Midbrain (tissue), 1 donor: ENCODE measurements at regions not wholly inside any gene's neighbourhood (a gene's known extent, or its start where the extent isn't known, plus 50 kb on each side); places are given as distances from the start of the nearest gene placed in this dataset.
"Not testable (repeated sequence)": the region's sequence is repeated elsewhere in the genome, so short reads cannot be mapped to it uniquely, and the experiment has no call there.

ENCODE experiments used
- DNase-seq: peaks from one replicate; lab custom pipeline; 2025; lab: John Stamatoyannopoulos, UW

- no peak for DNase-seq
Observed at GRCh38 chr21:15431053-15431452, 298.7 kb upstream of the USP25 start.

GRCh38 chr21:15433091-15433490 is 296.7 kb upstream of the USP25 start:
- no peak for DNase-seq

GRCh38 chr21:15434163-15434905 is 295.4 kb upstream of the USP25 start:
- no peak for DNase-seq

GRCh38 chr21:15436031-15436430 is 293.8 kb upstream of the USP25 start:
- no peak for DNase-seq

GRCh38 chr21:15437883-15438282 is 291.9 kb upstream of the USP25 start:
- no peak for DNase-seq

GRCh38 chr21:15439726-15440125 is 290.1 kb upstream of the USP25 start:
- DNase-seq, result no peak

- DNase-seq, result no peak
Observed at GRCh38 chr21:15441060-15441493, 288.7 kb upstream of the USP25 start.

GRCh38 chr21:15441992-15442391 is 287.8 kb upstream of the USP25 start:
- DNase-seq, result no peak

GRCh38 chr21:15442743-15443469 is 286.9 kb upstream of the USP25 start:
- no peak for DNase-seq

GRCh38 chr21:15443740-15444117 is 286.1 kb upstream of the USP25 start:
- DNase-seq, result no peak

GRCh38 chr21:15444118-15444960 is 285.4 kb upstream of the USP25 start:
- no peak for DNase-seq

GRCh38 chr21:15445327-15445726 is 284.5 kb upstream of the USP25 start:
- no peak for DNase-seq

- DNase-seq, result no peak
Observed at GRCh38 chr21:15446223-15446622, 283.6 kb upstream of the USP25 start.

- no peak for DNase-seq
Observed at GRCh38 chr21:15449556-15449955, 280.2 kb upstream of the USP25 start.

GRCh38 chr21:15453261-15453660 is 276.5 kb upstream of the USP25 start:
- DNase-seq, result no peak

GRCh38 chr21:15453785-15454184 is 276.0 kb upstream of the USP25 start:
- DNase-seq, result not testable (repeated sequence)

- DNase-seq, result not testable (repeated sequence)
Observed at GRCh38 chr21:15454931-15455330, 274.9 kb upstream of the USP25 start.

- no peak for DNase-seq
Observed at GRCh38 chr21:15455819-15456462, 273.8 kb upstream of the USP25 start.

- no peak for DNase-seq
Observed at GRCh38 chr21:15457965-15458364, 271.8 kb upstream of the USP25 start.

- DNase-seq, result no peak
Observed at GRCh38 chr21:15462092-15462491, 267.7 kb upstream of the USP25 start.

- DNase-seq, result no peak
Observed at GRCh38 chr21:15466329-15466728, 263.5 kb upstream of the USP25 start.

GRCh38 chr21:15468368-15468767 is 261.4 kb upstream of the USP25 start:
- no peak for DNase-seq
